Kidney (tissue), 13 donors: ENCODE measurements at regions not wholly inside any gene's neighbourhood (a gene's known extent, or its start where the extent isn't known, plus 50 kb on each side); places are given as distances from the start of the nearest gene placed in this dataset.

Experiments
- DNase-seq, 5 donors: peaks; one replicate each; pipeline ENCODE4 v3.0.0-alpha.2; 2013 to 2020
- FAIRE-seq: peaks from 2 replicates; lab custom pipeline; 2012; peaks lifted over from hg19 to GRCh38; lab: Jason Lieb, UNC
- H3K27ac ChIP-seq, 2 donors: one replicate each; pipeline ENCODE4 v1.7.0; 2013; ENCODE audit warnings: low read depth in 2 of 2, low read length in 2 of 2, inconsistent platforms in 1 of 2
- H3K27me3 ChIP-seq: one replicate; pipeline ENCODE4 v1.7.1; 2013; ENCODE audit warnings: low read length, inconsistent platforms; ENCODE audit not compliant: control insufficient read depth, insufficient read depth
- H3K36me3 ChIP-seq, 3 donors: one replicate each; pipeline versions ENCODE4 v1.7.0 to v1.7.1; 2013; ENCODE audit warnings: low read length in 3 of 3, control low read depth in 1 of 3, inconsistent platforms in 1 of 3; ENCODE audit not compliant: insufficient read depth in 3 of 3, control insufficient read depth in 2 of 3
- H3K4me1 ChIP-seq, 3 donors: one replicate each; pipeline versions ENCODE4 v1.7.0 to v1.7.1; 2013; ENCODE audit warnings: low read length in 3 of 3, inconsistent platforms in 1 of 3, low read depth in 1 of 3; ENCODE audit not compliant: control insufficient read depth in 2 of 3, insufficient read depth in 2 of 3
- H3K4me3 ChIP-seq, 3 donors: one replicate each; pipeline versions ENCODE4 v1.7.0 to v1.8.1; 2013; ENCODE audit warnings: low read length in 3 of 3, control low read depth in 1 of 3, inconsistent platforms in 1 of 3
- H3K9ac ChIP-seq, 3 donors: one replicate each; pipeline versions ENCODE4 v1.7.0 to v1.7.1; 2013; ENCODE audit warnings: low read length in 3 of 3, control low read depth in 1 of 3, inconsistent platforms in 1 of 3
- H3K9me3 ChIP-seq, 3 donors: one replicate each; pipeline versions ENCODE4 v1.7.0 to v1.7.1; 2013; ENCODE audit warnings: low read length in 3 of 3, control low read depth in 1 of 3, inconsistent platforms in 1 of 3; ENCODE audit not compliant: control insufficient read depth in 2 of 3, insufficient read depth in 1 of 3
- intact Hi-C: fragments of 100-400 bp; cut with DNase I; formaldehyde crosslinking; loops from one replicate; pipeline ENCODE4 v1.11.1; 2022
- TF ChIP-seq, protein P1 (sequence below): IDR thresholded peaks from 3 replicates; pipeline ENCODE4 v1.5.1; 2012; ENCODE audit warnings: mild to moderate bottlenecking, moderate library complexity, borderline replicate concordance; ENCODE audit not compliant: insufficient read depth; ENCODE audit errors: extremely low read depth
- donor health status: control.
- donor health status: control.
- donor health status: control.
- donor health status: control.
- donor health status: control.
- donor health status: DM: yes; HTN: yes; CAD: no.
- donor health status: Normal renal cell carcinoma (clear cell type).

- no peak for FAIRE-seq
- Histone ChIP-seq H3K4me1 (no peaks in the 10 kb centered on the region), H3K27ac (no peak overlapping the region), H3K36me3 (no peaks in the 10 kb centered on the region), H3K4me3 (no peak overlapping the region), H3K9ac (no peak overlapping the region), H3K9me3 (no peaks in the 10 kb centered on the region), H3K27me3 (no peaks in the 10 kb centered on the region)
- DNase-seq, result no peak
- intact Hi-C loops, result no loop called here
- TF ChIP-seq, protein P1, sequence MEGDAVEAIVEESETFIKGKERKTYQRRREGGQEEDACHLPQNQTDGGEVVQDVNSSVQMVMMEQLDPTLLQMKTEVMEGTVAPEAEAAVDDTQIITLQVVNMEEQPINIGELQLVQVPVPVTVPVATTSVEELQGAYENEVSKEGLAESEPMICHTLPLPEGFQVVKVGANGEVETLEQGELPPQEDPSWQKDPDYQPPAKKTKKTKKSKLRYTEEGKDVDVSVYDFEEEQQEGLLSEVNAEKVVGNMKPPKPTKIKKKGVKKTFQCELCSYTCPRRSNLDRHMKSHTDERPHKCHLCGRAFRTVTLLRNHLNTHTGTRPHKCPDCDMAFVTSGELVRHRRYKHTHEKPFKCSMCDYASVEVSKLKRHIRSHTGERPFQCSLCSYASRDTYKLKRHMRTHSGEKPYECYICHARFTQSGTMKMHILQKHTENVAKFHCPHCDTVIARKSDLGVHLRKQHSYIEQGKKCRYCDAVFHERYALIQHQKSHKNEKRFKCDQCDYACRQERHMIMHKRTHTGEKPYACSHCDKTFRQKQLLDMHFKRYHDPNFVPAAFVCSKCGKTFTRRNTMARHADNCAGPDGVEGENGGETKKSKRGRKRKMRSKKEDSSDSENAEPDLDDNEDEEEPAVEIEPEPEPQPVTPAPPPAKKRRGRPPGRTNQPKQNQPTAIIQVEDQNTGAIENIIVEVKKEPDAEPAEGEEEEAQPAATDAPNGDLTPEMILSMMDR, result no peak
These were observed 291.6 kb downstream of the CMPK2 start for GRCh38 chr2:6574121-6574520.

DNA sequence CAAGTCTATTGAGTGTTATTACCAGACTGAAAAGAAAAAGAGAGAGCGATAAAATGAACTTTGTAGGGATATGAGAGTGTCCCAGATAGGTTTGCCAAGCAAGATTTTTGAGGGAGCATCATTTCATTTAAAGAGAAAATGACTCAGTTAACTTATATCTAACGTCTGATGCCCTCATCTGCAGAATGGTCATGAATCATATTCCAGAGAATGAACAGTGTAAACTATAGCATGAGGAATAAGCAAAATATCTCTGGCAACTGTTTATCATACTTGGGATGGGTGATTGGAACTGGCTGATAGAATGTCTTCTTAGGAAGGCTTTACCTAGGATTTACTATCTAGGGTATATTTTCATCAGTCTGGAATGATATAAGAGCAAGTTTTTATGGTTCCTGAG, 289.4 kb downstream of the CMPK2 start:
- H3K36me3 ChIP-seq, result no peaks in the 10 kb centered on the region
- no peaks in the 10 kb centered on the region for H3K27me3 ChIP-seq
- H3K9me3 ChIP-seq, result no peaks in the 10 kb centered on the region
- H3K9ac ChIP-seq, result no peak overlapping the region
- FAIRE-seq, result no peak
- TF ChIP-seq, protein P1, result no peak
- no peaks in the 10 kb centered on the region for H3K4me1 ChIP-seq
- DNase-seq, result no peak
- H3K27ac ChIP-seq, result no peak overlapping the region
- intact Hi-C loops, result no loop called here
- H3K4me3 ChIP-seq, result no peak overlapping the region

DNA sequence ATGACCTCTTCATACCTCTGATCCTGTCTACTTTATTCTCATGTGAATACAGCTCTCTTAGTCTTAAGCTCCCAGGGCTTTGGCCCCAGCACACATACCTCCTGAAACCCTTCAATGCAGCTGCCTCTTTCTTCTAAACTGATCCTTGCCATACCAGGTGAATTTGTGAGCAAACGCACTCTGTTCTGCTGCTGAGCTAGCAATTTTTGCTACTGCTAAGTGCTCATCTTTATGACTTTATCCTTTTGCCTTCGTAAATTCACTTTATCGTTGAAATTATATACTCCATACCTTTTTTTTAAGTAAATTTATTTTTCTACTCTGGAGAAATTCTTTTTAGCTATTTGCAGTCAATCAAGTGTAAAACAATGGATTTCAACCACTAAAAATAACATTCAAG, 287.7 kb downstream of the CMPK2 start:
- Histone ChIP-seq H3K4me1 (no peaks in the 10 kb centered on the region), H3K9me3 (no peaks in the 10 kb centered on the region), H3K36me3 (no peaks in the 10 kb centered on the region), H3K27ac (no peak overlapping the region), H3K4me3 (no peak overlapping the region), H3K9ac (no peak overlapping the region), H3K27me3 (no peaks in the 10 kb centered on the region)
- TF ChIP-seq, protein P1, result no peak
- no peak for DNase-seq
- no peak for FAIRE-seq
- intact Hi-C loops, result no loop called here

GRCh38 chr2:6578416-6578815, 287.3 kb downstream of the CMPK2 start:
- DNase-seq (no peak), FAIRE-seq (no peak)
- no peaks in the 10 kb centered on the region for H3K4me1 ChIP-seq
- H3K27ac ChIP-seq, result no peak overlapping the region
- H3K27me3 ChIP-seq, result no peaks in the 10 kb centered on the region
- intact Hi-C loops, result no loop called here
- TF ChIP-seq, protein P1, result no peak
- no peak overlapping the region for H3K9ac ChIP-seq
- H3K4me3 ChIP-seq, result no peak overlapping the region
- no peaks in the 10 kb centered on the region for H3K36me3 ChIP-seq
- no peaks in the 10 kb centered on the region for H3K9me3 ChIP-seq
